Effector memory CD4-positive, alpha-beta T cell (primary cell): ENCODE measurements at regions not wholly inside any gene's neighbourhood (a gene's known extent, or its start where the extent isn't known, plus 50 kb on each side); places are given as distances from the start of the nearest gene placed in this dataset.
"Not testable (repeated sequence)": the region's sequence is repeated elsewhere in the genome, so short reads cannot be mapped to it uniquely, and the experiment has no call there.

Source experiments
- DNase-seq, 3 donors: peaks; one replicate each; pipeline ENCODE4 v3.0.0-alpha.2; 2020
- H3K27ac ChIP-seq: 2 replicates; pipeline ENCODE4 v1.7.0; 2013; ENCODE audit warnings: mild to moderate bottlenecking, low read length, moderate library complexity; ENCODE audit not compliant: insufficient read depth, poor library complexity, severe bottlenecking
- H3K27me3 ChIP-seq: replicated peaks from 2 replicates; pipeline ENCODE4 v1.7.0; 2013; ENCODE audit warnings: mild to moderate bottlenecking, low read length; ENCODE audit not compliant: insufficient read depth, control insufficient read depth, poor library complexity, severe bottlenecking
- H3K36me3 ChIP-seq: 2 replicates; pipeline ENCODE4 v1.7.0; 2013; ENCODE audit warnings: mild to moderate bottlenecking, low read length, moderate library complexity; ENCODE audit not compliant: control insufficient read depth, insufficient read depth
- H3K4me1 ChIP-seq: 2 replicates; pipeline ENCODE4 v1.7.0; 2013; ENCODE audit warnings: low read length, mild to moderate bottlenecking; ENCODE audit not compliant: control insufficient read depth, insufficient read depth, poor library complexity, severe bottlenecking
- H3K4me3 ChIP-seq: 2 replicates; pipeline ENCODE4 v1.7.0; 2013; ENCODE audit warnings: low read length, low read depth, mild to moderate bottlenecking; ENCODE audit not compliant: insufficient read depth, poor library complexity, severe bottlenecking
- H3K9me3 ChIP-seq: 2 replicates; pipeline ENCODE4 v1.7.0; 2013; ENCODE audit warnings: mild to moderate bottlenecking, low read length, moderate library complexity; ENCODE audit not compliant: control insufficient read depth

DNA sequence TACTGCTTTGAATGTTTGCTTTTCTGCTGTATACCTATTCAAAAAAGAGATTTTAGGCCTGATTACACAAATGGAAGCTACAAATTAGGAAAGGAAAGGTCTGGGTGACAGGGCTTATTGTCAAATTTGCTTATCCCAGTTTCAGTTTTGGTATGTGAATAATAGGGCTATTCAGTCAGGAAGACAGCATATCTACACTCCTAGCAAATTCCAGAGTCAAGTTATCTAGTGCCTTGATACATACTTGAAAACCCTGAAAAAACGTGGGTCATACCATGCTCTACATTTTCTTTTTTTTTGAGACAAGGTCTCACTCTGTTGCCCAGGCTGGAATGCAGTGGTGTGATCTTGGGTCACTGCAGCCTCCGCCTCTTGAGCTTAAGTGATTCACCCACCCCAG is 59.2 kb upstream of the CCDC180 start:
- not testable (repeated sequence) for H3K27ac ChIP-seq, H3K36me3 ChIP-seq, H3K9me3 ChIP-seq, H3K4me3 ChIP-seq, DNase-seq, H3K4me1 ChIP-seq, H3K27me3 ChIP-seq

DNA sequence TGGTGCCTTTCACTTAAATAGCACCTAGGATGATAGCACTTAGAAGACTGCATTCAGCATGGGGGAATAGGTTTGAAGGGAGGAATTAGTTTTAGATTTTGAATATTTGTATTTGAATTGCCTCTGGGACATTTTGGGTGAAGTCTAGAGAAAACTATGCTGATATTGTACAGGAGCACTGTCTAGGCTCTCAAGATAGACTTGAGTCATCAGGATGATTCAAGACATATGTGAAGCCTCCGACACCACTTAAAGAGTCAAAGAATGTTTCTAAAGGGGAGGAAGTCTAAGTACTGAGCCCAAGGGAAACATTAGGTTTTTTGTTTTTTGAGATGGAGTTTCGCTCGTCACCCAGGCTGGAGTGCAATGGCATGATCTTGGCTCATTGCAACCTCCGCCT is 63.9 kb upstream of the CCDC180 start:
- no peaks in the 10 kb centered on the region for H3K9me3 ChIP-seq
- no peaks in the 10 kb centered on the region for H3K36me3 ChIP-seq
- DNase-seq: no peak

DNA sequence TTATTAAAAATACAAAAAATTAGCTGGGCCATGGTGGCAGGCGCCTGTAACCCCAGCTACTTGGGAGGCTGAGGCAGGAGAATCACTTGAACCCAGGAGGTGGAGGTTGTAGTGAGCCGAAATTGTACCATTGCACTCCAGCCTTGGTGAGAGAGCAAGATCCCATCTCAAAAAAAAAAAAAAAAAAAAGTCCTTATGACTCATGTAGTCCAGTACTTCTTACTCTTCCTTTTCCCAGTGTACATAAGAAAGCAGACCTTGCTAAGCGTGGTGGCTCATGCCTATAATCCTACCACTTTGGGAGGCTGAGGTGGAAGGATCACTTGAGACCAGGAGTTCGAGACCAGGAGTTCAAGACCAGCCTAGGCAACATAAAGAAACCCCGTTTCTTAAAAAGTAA is 66.0 kb upstream of the CCDC180 start:
- not testable (repeated sequence) for H3K36me3 ChIP-seq, H3K4me3 ChIP-seq, H3K27ac ChIP-seq, DNase-seq, H3K9me3 ChIP-seq, H3K27me3 ChIP-seq, H3K4me1 ChIP-seq

More for the DNA sequence above, 63.9 kb upstream of the CCDC180 start:
- H3K27me3 ChIP-seq: no peaks in the 10 kb centered on the region
- no peaks in the 10 kb centered on the region for H3K4me1 ChIP-seq
- H3K27ac ChIP-seq: no peak overlapping the region
- H3K4me3 ChIP-seq: no peak overlapping the region

DNA sequence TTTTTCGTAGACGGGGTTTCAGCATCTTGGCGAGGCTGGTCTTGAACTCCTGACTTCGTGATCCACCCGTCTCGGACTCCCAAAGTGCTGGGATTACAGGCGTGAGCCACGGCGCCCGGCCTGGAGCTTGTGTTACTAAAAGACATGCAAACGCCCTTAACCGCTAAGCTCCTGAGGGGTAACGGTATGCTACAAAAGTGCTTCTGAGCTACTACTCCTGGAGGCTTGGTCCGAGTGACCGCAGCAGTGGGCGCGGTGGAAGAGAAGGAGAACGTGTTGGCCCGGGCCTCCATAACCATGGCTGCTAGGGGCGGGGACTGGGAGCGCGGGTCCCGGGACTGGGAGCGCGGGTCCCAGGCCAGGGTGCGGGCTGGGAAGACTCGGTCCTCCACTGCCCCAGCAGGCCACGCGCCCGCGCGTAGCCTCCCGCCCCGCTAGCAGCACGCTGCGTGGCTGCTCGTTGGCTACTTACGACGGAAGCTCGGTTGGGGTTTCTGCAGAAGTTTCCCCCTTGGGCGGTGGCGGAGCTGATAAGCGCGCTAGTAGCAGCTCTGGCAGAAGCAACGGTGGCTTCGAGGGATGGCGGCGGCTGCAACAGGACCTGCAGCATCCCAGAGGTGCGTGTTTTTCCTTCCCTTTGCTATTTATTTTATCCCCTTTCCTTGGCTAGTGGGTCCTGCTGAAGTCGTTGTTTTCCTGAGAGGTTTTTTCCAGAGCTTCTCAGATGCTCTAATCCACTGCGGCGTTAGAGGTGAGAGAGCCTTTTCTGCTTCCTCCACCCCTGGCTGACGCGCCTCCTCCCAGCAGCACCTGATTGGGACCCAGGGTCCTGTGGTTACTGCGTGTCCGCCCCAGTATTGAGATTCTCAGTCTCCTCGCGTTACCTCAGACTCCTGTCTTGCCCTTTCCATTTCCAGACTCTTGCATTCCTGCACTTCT is 69.2 kb upstream of the CCDC180 start:
- Histone ChIP-seq H3K9me3 (no peaks in the 10 kb centered on the region), H3K27ac (peak overlapping the region; percentile 53), H3K4me1 (no peaks in the 10 kb centered on the region), H3K36me3 (no peaks in the 10 kb centered on the region), H3K4me3 (peak overlapping the region; percentile 69), H3K27me3 (no peaks in the 10 kb centered on the region)
- DNase-seq: peak; percentile 34 to 53 (median 52)

DNA sequence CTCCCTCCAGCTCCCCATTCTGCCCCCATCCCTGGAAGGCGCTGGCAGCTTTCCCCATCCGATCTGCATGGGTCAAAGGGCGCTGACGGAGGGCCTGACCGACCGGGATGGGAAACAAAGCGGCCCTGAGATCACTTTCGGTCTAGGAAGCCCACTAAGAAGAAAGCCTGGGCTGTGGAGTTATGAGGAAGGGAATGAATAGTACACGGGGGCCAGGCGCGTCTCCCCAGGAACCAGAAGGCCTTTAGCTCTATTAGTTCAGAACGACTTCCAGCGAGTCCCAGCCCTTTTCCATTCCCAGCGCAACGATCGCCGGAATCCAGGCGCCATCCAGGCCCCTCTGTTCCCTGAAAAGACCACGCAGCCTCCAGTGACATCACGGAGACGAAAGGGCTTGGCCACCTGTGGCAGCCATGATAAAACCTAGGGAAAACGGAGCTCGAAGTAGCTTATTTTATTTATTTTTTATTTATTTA is 70.1 kb upstream of the CCDC180 start:
- Histone ChIP-seq H3K27me3 (no peaks in the 10 kb centered on the region), H3K36me3 (no peaks in the 10 kb centered on the region), H3K27ac (no peak overlapping the region), H3K4me3 (no peak overlapping the region), H3K4me1 (no peaks in the 10 kb centered on the region), H3K9me3 (no peaks in the 10 kb centered on the region)
- DNase-seq: no peak

DNA sequence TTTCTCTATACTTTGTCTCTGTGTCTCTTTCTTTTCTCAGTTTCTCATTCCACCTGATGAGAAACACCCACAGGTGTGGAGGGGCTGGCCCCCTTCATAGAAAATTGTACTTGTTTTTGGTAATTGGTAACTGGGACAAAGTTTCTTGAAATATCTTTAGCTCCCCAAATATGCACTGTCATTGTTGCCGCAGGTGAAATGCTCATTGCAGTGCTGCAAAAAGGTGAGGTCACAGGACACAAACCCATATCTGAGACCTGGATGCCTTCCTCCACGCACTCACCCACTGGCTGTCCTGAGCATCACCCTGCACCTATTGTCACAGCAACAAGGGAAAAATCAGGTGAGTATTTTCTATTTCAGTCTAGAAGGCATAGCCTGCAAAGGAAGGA is 74.5 kb upstream of the CCDC180 start:
- not testable (repeated sequence) for H3K4me3 ChIP-seq, H3K36me3 ChIP-seq, H3K27ac ChIP-seq, H3K9me3 ChIP-seq, DNase-seq, H3K4me1 ChIP-seq, H3K27me3 ChIP-seq

DNA sequence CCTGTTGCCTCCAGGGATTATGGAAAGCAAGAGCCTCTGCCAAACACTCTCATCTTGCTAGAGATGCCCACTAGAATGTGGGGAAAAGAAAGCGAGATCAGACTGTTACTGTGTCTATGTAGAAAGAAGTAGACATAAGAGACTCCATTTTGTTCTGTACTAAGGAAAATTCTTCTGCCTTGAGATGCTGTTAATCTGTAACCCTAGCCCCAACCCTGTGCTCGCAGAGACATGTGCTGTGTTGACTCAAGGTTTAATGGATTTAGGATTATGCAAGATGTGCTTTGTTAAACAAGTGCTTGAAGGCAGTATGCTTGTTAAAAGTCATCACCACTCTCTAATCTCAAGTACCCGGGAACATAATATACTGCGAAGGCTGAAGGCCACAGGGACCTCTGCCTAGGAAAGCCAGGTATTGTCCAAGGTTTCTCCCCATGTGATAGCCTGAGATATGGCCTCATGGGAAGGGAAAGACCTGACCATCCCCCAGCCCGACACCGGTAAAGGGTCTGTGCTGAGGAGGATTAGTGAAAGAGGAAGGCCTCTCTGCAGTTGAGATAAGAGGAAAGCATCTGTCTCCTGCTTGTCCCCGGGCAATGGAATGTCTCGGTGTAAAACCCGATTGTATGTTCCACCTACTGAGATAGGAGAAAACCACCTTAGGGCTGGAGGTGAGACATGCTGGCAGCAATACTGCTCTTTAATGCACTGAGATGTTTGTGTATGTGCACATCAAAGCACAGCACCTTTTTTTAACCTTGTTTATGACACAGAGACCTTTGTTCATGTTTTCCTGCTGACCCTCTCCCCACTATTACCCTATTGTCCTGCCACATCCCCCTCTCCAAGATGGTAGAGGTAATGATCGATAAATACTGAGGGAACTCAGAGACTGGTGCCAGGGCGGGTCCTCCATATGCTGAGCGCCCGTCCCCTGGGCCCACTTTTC is 75.1 kb upstream of the CCDC180 start:
- not testable (repeated sequence) for H3K4me1 ChIP-seq, DNase-seq, H3K9me3 ChIP-seq, H3K27ac ChIP-seq, H3K27me3 ChIP-seq, H3K4me3 ChIP-seq, H3K36me3 ChIP-seq

DNA sequence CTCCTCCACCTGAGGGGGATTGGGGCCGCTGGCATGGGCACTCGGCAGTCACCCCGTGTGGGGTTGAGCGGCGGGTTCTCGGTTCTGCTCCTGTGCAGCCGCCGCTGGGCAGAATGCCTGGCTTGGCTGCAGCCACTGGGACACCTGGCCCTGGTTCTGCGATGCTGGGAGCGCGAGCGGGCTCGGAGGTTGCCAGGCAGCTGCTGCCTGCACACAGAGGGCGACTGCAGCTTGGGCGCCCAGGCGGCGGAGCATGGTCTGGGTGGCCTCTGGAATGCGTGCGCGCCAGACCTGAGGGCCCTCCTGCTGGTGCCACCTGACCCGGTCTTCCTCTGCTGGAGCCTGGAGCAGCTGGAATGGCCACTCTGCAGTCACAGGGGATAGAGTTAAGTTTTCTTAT is 85.1 kb upstream of the CCDC180 start:
- not testable (repeated sequence) for H3K4me1 ChIP-seq, H3K9me3 ChIP-seq, H3K4me3 ChIP-seq, DNase-seq, H3K36me3 ChIP-seq, H3K27ac ChIP-seq
- peaks cover 28% of the 10 kb centered on the region for H3K27me3 ChIP-seq

DNA sequence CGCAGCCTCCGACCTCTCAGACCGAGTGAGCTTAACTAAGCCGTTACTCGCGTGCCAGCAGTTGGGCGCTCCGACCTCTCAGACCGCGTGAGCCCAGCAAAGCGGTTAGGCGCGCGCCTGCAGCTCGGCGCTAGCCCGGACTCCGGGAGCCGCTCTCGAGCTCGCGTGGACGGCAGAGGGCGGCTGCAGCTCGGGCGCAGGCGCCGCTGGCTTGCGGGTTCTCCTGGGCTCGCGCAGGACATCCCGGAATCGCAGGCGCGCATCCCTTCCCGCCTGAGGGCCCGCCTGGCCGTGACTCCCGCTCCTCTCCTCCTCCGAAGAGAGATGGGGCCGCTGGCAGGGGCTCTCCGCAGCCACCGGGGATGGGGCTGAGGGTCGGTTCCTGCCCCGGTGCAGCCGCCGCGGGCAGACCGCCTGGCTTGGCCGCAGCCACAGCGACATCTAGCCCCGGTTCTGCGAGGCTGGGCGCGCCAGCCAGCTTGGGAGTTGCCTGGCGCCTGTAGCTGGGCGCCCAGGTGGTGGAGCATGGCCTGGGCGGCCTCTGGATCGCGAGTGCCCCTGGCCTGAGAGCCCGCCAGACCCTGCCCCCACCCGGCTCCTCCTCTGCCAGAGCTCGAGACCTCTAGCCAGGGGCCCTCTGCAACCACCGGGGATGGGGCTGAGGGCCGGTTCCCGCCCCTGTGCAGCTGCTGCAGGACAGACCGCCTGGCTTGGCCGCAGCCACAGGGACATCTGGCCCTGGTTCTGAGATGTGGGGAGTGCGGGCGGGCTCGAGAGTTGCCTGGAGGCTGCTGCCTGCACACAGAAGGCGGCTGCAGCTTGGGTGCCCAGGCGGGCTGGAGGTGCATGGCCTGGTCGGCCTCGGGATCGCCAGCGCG is 85.7 kb upstream of the CCDC180 start:
- H3K4me3 ChIP-seq: peak overlapping the region; percentile 51
- peaks cover 28% of the 10 kb centered on the region for H3K27me3 ChIP-seq
- DNase-seq: peak; percentile 10 to 22 (median 20)

More for the DNA sequence above, 85.7 kb upstream of the CCDC180 start:
- H3K36me3 ChIP-seq, H3K9me3 ChIP-seq, H3K4me1 ChIP-seq, H3K27ac ChIP-seq: not testable (repeated sequence)
